Transverse colon (tissue), 4 donors: ENCODE measurements at regions not wholly inside any gene's neighbourhood (a gene's known extent, or its start where the extent isn't known, plus 50 kb on each side); places are given as distances from the start of the nearest gene placed in this dataset.

Source experiments
- CTCF ChIP-seq, 5 experiments: fragments of 200-600 bp in 3 of 5; fragments of 450-650 bp in 2 of 5; sonication (generic) in 3 of 5; IDR thresholded peaks; 1 replicate in 2 of 5; 2 replicates in 3 of 5; pipeline ENCODE4 v1.5.1; 2016 to 2017; ENCODE audit warnings: antibody characterized with exemption in 5 of 5, inconsistent platforms in 3 of 5, mild to moderate bottlenecking in 2 of 5, moderate library complexity in 1 of 5
- EP300 ChIP-seq: sonication (generic); formaldehyde crosslinking; IDR thresholded peaks from one replicate; pipeline ENCODE4 v1.6.1; 2017; ENCODE audit warnings: antibody characterized with exemption, low read depth
- POLR2A ChIP-seq: fragments of 450-650 bp; IDR thresholded peaks from one replicate; pipeline ENCODE4 v1.6.1; 2016; ENCODE audit warnings: antibody characterized with exemption, mild to moderate bottlenecking, moderate library complexity
- POLR2AphosphoS5 ChIP-seq, 3 donors: sonication (generic); formaldehyde crosslinking; IDR thresholded peaks; one replicate each; pipeline ENCODE4 v1.6.1; 2016; ENCODE audit warnings: antibody characterized with exemption in 3 of 3

- TF ChIP-seq POLR2A (no peak), CTCF (IDR thresholded peaks at IDR 0.05) (no peak), POLR2AphosphoS5 (IDR thresholded peaks at IDR 0.05) (no peak), EP300 (no peak)
Measured at GRCh38 chrY:19232276-19232994, 458.9 kb upstream of the HSFY2 start.
